GM18517 (cell line): ENCODE measurements at regions not wholly inside any gene's neighbourhood (a gene's known extent, or its start where the extent isn't known, plus 50 kb on each side); places are given as distances from the start of the nearest gene placed in this dataset.
A peak's percentile ranks its signal among the peaks of the same experiment; 100 is the strongest.

ENCODE experiments used
- ATAC-seq: cut with Tn5 transposase; IDR thresholded peaks from one replicate; pipeline ENCODE4 v1.9.1; 2021; ENCODE audit warnings: mild to moderate bottlenecking, moderate library complexity; ENCODE audit not compliant: unreplicated experiment

DNA sequence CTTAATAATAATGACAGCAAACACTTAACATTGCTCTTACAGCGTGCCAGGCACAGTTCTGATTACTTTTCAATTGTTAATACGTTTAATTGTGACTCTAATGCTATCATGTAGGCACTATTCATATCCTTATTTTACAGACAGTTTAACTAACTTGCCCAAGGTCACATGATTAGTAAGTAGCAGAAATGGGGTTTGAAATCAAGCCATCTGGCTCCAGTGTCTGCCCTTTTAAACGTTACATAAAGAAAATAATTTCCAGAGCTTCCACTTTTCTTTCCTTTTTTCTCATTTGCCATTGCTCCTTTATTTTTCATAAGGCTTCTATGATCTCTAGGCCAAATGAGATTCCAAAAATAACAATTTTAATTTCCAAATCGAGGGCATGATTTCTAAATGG is 50.6 kb upstream of the IKZF2 start:
- no peak for ATAC-seq

DNA sequence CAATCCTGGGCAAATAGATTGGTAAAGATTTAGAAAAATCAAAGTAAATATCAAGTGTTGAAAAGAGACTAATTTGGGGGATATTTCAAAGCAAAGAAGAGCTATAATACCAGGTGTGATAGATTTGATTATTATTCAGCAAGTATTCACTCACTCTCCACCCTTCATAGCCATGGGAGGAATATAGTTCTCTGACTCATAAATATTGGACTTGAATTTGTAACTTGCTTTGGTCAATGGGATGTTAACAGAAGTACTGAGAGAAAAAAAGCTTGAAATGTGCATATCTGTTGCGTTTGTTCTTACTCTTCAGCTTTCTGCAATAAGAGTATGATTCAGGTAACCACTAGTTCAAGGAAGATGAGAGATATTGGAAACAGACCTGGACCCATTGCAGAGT is 54.5 kb upstream of the IKZF2 start:
- ATAC-seq = no peak

DNA sequence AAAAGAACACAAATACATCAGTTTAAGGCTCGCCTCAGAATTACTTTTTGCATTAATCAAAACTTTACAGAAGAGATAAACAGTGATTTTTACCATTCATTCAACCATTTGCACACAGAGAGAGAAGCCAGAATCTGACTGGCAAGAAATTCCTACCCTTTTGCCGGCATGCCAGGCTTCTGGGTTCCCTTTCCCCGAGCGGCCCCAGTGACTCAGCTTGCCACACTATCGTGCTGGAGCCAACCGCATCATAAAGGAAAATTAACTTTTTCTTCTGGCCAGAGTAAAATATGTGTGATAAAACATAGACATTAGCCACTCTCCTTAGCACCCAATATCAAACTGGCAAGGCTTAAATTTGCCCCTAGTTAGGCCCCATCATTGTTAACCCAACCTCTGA is 61.8 kb upstream of the IKZF2 start:
- ATAC-seq = no peak

DNA sequence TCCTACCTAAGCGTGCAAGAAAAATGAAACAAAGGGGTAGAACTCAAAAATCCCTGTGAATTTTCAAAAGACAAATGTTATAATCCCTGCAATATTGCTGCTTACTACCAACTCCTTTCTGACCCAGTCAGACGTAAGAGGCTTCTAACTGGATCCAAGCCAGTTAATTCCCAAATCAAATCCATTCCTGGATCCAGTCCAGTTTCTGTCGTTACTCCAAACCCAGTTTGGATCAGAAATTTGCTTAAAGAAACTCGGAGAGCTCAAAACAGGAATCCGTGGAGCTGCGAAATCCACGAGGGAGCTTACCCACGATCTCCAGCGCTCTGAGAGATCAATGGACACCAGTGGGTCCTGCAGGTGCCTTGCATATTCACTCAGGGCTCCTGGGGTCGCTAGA is 62.8 kb upstream of the IKZF2 start:
- no peak for ATAC-seq

DNA sequence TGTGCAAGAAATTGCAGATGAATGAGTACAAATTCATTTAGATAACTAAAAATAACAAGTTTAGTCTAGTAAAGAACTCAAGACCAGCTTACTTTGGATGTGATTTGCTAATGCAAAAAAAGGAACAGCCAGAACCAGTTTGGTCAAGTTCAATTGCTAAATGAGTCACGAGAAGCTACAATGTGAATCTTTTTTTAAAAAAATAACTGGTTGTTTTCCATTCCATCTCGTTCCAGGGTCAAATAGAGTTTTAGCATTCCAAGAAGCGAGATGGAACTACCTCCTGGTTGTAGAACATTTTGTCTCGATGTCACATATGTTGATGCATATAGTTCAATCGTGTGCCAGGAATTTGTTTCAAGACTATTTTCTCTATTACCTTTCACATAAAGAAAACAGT is 65.0 kb upstream of the IKZF2 start:
- ATAC-seq = no peak

DNA sequence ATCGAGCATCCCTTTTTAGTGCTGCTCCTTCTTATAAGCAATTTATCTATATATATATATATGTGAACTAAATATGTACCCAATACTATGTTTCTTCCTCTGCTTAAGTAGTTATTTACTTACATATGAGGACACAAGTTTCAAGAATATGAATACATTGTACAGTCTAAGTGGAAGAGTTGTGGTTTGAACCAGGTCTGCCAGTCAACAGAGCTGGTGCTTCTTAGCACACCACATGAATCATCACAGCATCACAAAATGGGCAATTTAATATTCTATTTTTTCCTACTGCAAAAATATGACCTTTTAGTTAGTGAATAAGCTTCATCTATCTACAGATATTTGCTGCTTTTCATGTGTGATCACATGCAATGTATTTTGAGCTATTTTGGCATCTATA is 64.4 kb upstream of the SPAG16 start:
- ATAC-seq = no peak

DNA sequence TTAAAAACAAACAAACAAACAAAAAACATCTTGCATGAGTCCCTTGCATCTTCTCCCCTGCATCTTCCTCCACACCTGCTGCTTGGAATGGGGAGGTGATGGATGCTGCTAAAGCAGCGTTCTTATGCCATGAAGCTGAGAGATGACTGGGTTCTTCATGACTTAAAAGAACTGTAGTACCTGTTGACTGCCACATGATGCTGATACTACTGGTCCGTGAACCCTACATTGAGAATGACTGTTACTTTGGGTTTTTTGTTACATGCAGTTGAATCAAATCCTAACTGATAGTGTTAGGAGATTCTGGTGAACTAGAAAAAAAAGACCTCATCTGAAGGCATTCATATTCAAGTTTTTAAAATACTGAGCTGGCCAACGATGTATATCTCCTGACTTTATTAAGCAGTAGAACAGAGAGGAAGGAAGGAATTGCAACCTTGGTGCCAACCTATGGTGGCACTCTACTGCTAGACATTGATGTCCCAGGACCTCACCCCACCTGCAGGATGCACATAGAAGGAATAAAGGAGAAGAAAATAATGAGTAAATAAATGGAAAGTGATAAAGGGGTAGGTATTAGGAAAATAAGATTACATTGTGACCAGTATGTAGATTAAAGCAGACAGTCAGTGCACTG is 63.2 kb upstream of the SPAG16 start:
- no peak for ATAC-seq

DNA sequence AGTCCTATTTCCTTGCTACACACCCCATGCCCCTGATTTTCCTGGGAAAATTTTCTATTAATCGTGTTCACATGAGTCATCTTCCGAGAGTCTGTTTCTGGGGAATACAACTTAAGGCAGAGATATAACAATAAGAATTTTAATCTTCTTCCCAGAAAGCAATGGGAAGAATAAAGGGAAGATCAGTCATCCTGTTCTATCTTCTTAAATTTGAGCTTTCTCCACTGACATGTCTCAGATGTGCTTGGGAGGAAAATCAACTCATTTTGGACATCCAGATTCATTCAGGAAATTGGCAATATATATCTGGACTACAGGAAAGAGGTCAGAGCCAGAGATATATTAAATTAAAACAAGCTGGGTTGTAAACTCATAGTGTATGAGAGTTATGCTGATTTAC is 62.3 kb upstream of the SPAG16 start:
- ATAC-seq = no peak

DNA sequence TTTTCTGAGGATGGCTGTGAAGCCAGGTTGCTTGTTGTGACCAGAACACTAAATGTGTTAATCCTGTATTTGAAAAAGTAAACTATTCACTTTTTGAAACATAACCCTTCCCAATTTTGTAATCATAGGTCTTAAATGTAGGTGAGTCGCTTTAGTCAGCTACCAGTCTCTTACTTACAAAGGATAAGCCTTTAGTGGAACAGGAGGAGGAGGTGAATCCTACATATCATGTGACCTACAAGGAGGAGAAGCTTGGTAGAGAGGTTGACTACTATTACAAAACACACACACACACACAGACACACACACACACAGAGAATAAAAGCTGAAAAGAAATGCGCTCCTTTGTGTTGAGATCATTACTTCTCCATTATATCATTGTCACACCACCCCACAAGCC is 59.9 kb upstream of the SPAG16 start:
- no peak for ATAC-seq

DNA sequence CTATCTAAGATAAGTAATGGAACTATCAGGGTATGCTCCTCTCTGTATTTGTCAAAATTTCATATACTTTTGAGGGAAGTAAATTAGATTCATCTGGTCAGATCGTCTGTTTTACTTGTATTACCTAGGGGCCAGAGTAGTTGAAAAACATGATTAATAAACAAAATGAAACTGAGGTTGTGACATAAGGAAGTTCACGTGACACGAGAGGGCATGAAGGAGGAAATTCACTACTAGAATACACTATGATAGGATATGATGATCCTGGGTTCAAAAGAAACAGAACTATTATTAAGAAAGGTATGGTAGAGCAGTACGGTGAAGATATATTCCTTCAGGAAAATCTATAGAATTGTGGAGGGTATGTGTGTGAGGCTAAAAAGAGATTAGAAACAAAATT is 58.4 kb upstream of the SPAG16 start:
- ATAC-seq = no peak

DNA sequence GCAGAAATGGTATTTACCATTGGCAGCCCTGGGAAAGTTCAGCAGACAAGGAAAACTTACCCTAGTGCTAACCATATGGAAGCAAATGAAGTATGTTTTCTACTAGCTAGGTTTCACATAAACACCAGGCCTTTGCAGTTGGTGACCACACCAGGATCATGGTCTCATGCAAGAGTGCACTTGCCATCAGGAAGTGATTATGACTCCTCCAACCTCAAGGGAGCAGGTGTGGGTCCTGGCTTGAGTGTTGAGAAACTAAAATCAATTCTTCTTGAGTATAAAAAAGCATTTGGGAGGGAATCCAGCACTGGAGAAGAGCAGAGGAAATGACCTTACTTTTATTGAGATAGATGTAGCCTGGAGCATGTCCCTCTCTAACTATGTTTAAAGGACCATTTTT is 56.8 kb upstream of the SPAG16 start:
- ATAC-seq = peak; percentile 88

DNA sequence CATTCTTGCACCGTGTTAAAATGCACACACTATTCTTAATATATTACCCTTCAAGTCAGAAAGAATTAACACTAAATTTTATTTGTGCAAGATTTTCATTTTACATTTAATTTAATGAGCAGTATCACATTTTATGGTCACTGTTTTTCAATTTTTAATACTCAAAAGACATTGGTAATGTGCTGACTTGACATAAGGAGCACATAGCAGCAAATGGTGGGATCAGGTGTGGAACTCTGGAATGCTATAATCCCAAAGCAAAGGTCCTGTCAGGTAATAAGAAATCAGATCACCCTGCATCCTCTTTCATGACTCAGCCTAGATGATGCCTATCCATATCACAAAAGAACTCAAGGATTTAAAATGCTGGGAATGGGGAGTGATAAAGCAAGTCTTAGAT is 55.6 kb upstream of the SPAG16 start:
- no peak for ATAC-seq

DNA sequence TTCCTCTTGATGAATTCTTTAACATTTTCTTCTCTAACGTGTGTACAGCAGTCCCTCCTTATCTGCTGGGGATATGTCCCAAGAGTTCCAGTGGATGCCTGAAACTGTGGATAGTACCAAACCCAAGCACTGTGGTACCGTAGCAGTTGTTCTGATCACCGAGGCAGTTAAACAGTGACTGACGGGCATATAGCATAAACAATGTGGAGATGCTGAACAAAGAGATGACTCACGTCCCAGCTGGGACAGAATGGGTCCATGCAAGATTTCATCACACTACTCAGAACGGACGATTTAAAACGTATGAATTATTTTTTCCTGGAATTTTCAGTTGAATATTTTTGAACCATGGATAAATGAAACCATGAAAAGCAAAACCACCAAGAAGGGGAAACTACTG is 54.5 kb upstream of the SPAG16 start:
- no peak for ATAC-seq

DNA sequence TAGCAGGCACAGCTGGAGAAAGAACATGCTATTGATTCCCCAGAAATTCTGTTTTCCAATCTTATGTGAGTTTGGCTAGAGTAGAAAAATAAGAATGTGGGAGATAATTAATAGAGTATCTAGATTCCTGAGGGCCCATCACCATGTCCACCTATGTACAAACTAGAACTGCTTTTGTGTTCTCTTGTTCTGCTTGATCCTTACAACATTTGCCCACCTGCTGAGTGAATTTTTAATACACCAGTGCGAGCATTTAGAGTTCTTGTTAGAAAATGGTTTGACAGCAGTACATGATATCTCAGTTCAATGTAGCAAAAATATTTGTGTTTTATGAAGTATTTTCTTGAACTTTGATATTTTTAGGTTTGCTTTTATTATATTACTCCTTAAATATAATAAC is 52.3 kb upstream of the SPAG16 start:
- no peak for ATAC-seq

DNA sequence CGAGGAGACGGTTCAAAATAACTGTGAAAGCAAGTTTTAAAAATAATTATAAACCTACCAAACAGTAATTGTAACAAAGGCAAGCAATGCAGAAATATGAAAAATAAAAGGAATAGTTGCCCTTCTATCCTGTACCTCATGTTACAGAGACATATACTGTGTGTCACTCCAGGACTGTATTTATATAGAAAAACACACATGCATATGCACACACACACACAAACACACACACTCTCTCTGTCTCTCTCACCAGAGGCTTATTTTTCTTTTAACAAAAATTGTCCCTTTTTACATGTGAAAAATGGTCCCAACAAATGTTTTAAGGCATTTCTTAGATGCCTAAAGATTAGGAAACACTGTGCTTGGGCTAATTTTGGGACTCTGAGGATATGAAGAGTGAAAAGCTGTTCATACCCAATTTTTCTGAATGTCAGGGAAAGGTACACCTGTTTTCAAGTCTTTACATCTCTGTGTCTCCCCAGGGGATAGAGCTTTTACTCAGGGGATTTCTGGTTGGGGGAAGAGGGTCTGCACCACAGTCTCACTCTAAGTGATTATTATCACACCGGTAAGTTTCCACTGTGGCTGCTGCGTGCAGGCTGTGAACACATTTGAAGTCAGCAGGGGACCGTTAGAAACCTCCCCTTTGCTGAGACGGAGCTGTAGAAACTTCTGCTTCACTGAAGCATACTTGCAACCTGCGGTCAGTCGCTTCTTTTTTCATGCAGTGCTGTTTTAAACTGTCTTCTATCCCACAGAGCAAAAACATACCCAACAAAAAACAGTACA is 51.4 kb upstream of the SPAG16 start:
- ATAC-seq = peak; percentile 92

DNA sequence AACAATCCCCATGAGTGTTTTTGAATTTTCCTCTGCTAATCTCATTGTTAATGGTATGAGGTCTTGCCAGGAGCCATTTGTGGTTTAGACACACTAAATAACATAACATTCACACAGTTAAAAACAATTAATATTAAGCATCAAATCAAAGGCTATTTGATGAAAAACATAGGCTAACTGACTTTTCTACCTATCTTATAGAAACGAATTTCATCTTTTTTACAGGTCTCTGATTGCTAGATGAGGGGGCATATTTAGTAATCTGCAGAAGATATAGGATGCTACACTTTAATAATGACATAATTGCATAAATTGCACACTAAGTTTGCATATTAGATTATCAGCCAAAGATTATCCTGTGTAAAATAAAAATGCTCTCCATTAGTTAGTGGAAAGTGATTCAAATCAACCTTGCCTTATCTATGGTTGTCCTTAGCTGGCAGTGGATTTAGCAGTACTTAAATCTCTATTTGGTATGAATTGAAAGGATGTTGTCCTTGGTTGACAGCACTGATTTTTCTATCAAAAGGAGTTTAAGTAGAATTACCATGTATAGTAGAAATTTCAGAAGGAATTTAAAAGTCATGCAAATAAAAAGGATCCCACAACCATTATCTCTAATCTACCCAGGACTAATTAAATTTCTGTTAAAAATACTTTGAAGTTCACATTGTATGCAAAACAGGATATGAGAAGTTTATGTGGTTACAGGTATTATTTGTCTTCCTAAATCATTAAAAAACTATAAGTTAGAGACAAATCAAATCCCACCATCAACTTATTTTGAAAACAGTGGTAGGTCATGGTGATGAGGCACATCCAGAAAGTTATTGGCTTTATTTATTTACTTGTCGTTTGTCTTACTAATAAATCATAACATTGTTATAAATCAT is 50.6 kb upstream of the SPAG16 start:
- no peak for ATAC-seq
